ENCODE measurements at regions not wholly inside any gene's neighbourhood (a gene's known extent, or its start where the extent isn't known, plus 50 kb on each side); places are given as distances from the start of the nearest gene placed in this dataset.

DNA sequence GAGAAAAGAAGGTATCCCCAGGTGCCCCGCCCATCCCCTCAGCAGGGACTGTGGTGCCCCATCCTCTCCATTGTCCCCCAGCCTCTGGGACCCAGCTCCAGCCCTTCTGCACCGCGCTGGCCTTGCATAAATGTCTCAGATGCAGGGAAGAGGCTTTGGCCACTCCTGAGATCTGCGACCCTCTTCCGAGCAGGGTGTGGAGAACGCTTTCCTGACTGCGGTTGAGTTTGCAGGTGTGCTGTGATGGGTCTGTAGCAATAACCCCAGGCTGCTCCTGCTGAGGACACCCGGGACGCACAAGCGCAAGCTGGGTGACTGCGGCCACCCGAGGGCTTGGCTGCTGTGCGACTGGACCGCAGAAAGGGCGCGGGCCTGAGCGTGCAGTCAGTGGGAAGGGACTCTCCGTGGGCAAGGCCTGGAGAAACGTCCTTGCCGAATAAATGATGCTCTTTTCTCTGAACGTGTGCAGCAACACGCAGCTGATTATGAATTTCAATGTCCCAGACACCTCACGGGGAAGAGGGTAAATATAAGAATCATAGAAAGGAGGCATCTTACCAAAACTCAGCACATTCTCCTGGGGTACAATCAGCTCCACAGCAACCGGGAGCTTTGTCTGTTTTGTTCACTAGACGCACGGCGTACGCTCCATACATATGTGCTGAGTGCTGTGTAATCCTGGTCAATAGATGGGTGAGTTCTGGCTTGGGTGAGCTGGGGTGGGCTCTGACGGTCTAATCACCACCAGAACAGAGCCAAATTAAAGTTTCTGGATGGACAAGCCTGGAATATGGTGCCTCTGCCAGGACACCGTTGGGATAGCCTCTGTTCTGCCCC lies 67.5 kb upstream of the ZNF516 start:
- peaks cover 15% of the 10 kb centered on the region for H3K27me3 Mint-ChIP-seq (ENCODE audit: low read depth)
- WGBS (ENCODE audit: extremely low coverage, insufficient read length, low lambda C conversion rate) = no CpG with 5 or more reads among the region's 30 CpGs
- TF ChIP-seq, protein P1, sequence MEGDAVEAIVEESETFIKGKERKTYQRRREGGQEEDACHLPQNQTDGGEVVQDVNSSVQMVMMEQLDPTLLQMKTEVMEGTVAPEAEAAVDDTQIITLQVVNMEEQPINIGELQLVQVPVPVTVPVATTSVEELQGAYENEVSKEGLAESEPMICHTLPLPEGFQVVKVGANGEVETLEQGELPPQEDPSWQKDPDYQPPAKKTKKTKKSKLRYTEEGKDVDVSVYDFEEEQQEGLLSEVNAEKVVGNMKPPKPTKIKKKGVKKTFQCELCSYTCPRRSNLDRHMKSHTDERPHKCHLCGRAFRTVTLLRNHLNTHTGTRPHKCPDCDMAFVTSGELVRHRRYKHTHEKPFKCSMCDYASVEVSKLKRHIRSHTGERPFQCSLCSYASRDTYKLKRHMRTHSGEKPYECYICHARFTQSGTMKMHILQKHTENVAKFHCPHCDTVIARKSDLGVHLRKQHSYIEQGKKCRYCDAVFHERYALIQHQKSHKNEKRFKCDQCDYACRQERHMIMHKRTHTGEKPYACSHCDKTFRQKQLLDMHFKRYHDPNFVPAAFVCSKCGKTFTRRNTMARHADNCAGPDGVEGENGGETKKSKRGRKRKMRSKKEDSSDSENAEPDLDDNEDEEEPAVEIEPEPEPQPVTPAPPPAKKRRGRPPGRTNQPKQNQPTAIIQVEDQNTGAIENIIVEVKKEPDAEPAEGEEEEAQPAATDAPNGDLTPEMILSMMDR (conservative IDR thresholded peaks at IDR 0.05) = no peak
- Histone ChIP-seq H3K4ac (ENCODE audit: low read depth, low read length) (no peak overlapping the region), H4K8ac (replicated peaks; ENCODE audit: insufficient read length, low read depth, low read length) (no peak overlapping the region), H3K79me2 (ENCODE audit: insufficient read depth, low read length) (no peaks in the 10 kb centered on the region), H3K9me3 (ENCODE audit: control insufficient read depth, low read depth, low read length) (no peaks in the 10 kb centered on the region), H3K23me2 (ENCODE audit: insufficient read length, low read depth, low read length, poor library complexity, severe bottlenecking) (no peaks in the 10 kb centered on the region), H3K4me1 (ENCODE audit: insufficient read depth, low read length) (peaks cover 2% of the 10 kb centered on the region; the same call in 1 of the 2 replicates), H2BK12ac (ENCODE audit: insufficient read length, low read depth, low read length) (no peak overlapping the region), H3K79me1 (ENCODE audit: insufficient read depth, low read depth, low read length, poor library complexity, severe bottlenecking) (no peaks in the 10 kb centered on the region), H2AFZ (ENCODE audit: low read length) (no peak overlapping the region), H3T11ph (ENCODE audit: low read length) (no peak overlapping the region), H2BK5ac (ENCODE audit: insufficient read length, low read length) (no peak overlapping the region), H2BK120ac (ENCODE audit: low read depth, low read length, poor library complexity, severe bottlenecking) (no peak overlapping the region), H4K20me1 (ENCODE audit: control insufficient read depth, insufficient read depth, insufficient read length) (peaks cover 2% of the 10 kb centered on the region), H4K5ac (ENCODE audit: insufficient read length, low read depth, low read length) (no peak overlapping the region), H3K56ac (ENCODE audit: insufficient read length, low read depth, low read length) (no peak overlapping the region), H3K4me2 (ENCODE audit: insufficient read depth, insufficient read length, low read length) (no peak overlapping the region), H3K27ac (ENCODE audit: insufficient read length, low read depth, low read length) (no peak overlapping the region), H3K23ac (ENCODE audit: insufficient read length, low read depth, low read length) (no peak overlapping the region), H3K9ac (ENCODE audit: extremely low read depth, insufficient read length, low read length) (no peak overlapping the region), H2BK20ac (ENCODE audit: low read depth, low read length, poor library complexity, severe bottlenecking) (no peak overlapping the region), H3K27me3 (ENCODE audit: insufficient read depth, low read length) (no peaks in the 10 kb centered on the region), H3K18ac (ENCODE audit: insufficient read length, low read depth, low read length) (no peak overlapping the region), H2AK5ac (ENCODE audit: insufficient read length, low read length) (no peak overlapping the region), H3K14ac (ENCODE audit: insufficient read depth, low read length) (no peak overlapping the region), H4K91ac (ENCODE audit: insufficient read length, low read depth, low read length) (no peak overlapping the region), H2BK15ac (ENCODE audit: low read depth, low read length) (no peak overlapping the region)
- DNase-seq = no peak
- H3K27ac Mint-ChIP-seq = no peak overlapping the region
- H3K9me3 Mint-ChIP-seq = no peaks in the 10 kb centered on the region
- H3K4me1 Mint-ChIP-seq = peaks cover 20 to 24% of the 10 kb centered on the region in 2 experiments
- no peak overlapping the region for H3K4me3 Mint-ChIP-seq
- H3K36me3 Mint-ChIP-seq (ENCODE audit: insufficient read depth in 1 of 3, low read depth in 3 of 3) = no peaks in the 10 kb centered on the region; a peak in 1 of 7 replicates
